ENCODE measurements at regions not wholly inside any gene's neighbourhood (a gene's known extent, or its start where the extent isn't known, plus 50 kb on each side); places are given as distances from the start of the nearest gene placed in this dataset.

- H3K4me3 Mint-ChIP-seq, result no peak overlapping the region
Measured at GRCh38 chr2:12910431-12910830, 193.7 kb downstream of the TRIB2 start.

GRCh38 chr2:12915787-12916186 is 199.1 kb downstream of the TRIB2 start:
- H3K79me2 ChIP-seq (replicated peaks; ENCODE audit: insufficient read depth), result no peaks in the 10 kb centered on the region
- H3K4me1 ChIP-seq (ENCODE audit: insufficient read depth), result no peaks in the 10 kb centered on the region
- ATAC-seq, result no peak
- no peaks in the 10 kb centered on the region for H3K27me3 ChIP-seq (ENCODE audit: insufficient read depth)
- DNase-seq (ENCODE audit: low spot score), result no peak
- 0 out of 3 replicates have a peak, but pooled peaks cover under 1% of the 10 kb centered on the region for H3K36me3 Mint-ChIP-seq (ENCODE audit: low read depth)
- no peak overlapping the region for H3K4me3 ChIP-seq
- peaks cover 2% of the 10 kb centered on the region for H3K27me3 Mint-ChIP-seq (ENCODE audit: insufficient read depth, low read depth, poor library complexity)
- H3K4me2 ChIP-seq, result no peak overlapping the region
- H3K4me1 Mint-ChIP-seq, result no peaks in the 10 kb centered on the region
- no peaks in the 10 kb centered on the region for H4K20me1 ChIP-seq (replicated peaks; ENCODE audit: insufficient read depth)
- H3K9me3 Mint-ChIP-seq, result 0 out of 3 replicates have a peak, but pooled peaks cover under 1% of the 10 kb centered on the region
- H2AFZ ChIP-seq, result no peak overlapping the region
- no peak overlapping the region for H3K4me3 Mint-ChIP-seq
- H3K27ac Mint-ChIP-seq, result no peak overlapping the region
- H3K9me2 ChIP-seq (ENCODE audit: insufficient read depth), result no peaks in the 10 kb centered on the region
- no peaks in the 10 kb centered on the region for H3F3A ChIP-seq (replicated peaks; ENCODE audit: low read depth)
- no peaks in the 10 kb centered on the region for H3K36me3 ChIP-seq (ENCODE audit: insufficient read depth)
- H3K27ac ChIP-seq (ENCODE audit: low read depth), result no peak overlapping the region
- TF ChIP-seq ZNF331 (CRISPR knock-in tag; IDR thresholded peaks at IDR 0.05; ENCODE audit: low read depth), result no peak
- no peak for TF ChIP-seq ZNF114 (CRISPR knock-in tag; IDR thresholded peaks at IDR 0.05)
- no peak for TF ChIP-seq ZNF462 (CRISPR knock-in tag; IDR thresholded peaks at IDR 0.05)
- TF ChIP-seq EZH2phosphoT487 (IDR thresholded peaks at IDR 0.05; ENCODE audit: unreplicated experiment), result no peak
- TF ChIP-seq, protein P1, sequence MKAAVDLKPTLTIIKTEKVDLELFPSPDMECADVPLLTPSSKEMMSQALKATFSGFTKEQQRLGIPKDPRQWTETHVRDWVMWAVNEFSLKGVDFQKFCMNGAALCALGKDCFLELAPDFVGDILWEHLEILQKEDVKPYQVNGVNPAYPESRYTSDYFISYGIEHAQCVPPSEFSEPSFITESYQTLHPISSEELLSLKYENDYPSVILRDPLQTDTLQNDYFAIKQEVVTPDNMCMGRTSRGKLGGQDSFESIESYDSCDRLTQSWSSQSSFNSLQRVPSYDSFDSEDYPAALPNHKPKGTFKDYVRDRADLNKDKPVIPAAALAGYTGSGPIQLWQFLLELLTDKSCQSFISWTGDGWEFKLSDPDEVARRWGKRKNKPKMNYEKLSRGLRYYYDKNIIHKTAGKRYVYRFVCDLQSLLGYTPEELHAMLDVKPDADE (IDR thresholded peaks at IDR 0.05), result no peak
- no peak for TF ChIP-seq STAT1 (IDR thresholded peaks at IDR 0.05; ENCODE audit: unreplicated experiment)
- TF ChIP-seq CREB1 (CRISPR knock-in tag; IDR thresholded peaks at IDR 0.05; ENCODE audit: low read depth), result no peak
- TF ChIP-seq, protein P2, sequence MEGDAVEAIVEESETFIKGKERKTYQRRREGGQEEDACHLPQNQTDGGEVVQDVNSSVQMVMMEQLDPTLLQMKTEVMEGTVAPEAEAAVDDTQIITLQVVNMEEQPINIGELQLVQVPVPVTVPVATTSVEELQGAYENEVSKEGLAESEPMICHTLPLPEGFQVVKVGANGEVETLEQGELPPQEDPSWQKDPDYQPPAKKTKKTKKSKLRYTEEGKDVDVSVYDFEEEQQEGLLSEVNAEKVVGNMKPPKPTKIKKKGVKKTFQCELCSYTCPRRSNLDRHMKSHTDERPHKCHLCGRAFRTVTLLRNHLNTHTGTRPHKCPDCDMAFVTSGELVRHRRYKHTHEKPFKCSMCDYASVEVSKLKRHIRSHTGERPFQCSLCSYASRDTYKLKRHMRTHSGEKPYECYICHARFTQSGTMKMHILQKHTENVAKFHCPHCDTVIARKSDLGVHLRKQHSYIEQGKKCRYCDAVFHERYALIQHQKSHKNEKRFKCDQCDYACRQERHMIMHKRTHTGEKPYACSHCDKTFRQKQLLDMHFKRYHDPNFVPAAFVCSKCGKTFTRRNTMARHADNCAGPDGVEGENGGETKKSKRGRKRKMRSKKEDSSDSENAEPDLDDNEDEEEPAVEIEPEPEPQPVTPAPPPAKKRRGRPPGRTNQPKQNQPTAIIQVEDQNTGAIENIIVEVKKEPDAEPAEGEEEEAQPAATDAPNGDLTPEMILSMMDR (conservative IDR thresholded peaks at IDR 0.05; ENCODE audit: low read depth in 2 of 2), result no peak

More at GRCh38 chr2:12910431-12910830, 193.7 kb downstream of the TRIB2 start:
- Histone ChIP-seq H3K9me2 (ENCODE audit: insufficient read depth) (no peaks in the 10 kb centered on the region), H4K20me1 (replicated peaks; ENCODE audit: insufficient read depth) (no peaks in the 10 kb centered on the region), H3K4me3 (no peak overlapping the region), H3K36me3 (ENCODE audit: insufficient read depth) (no peaks in the 10 kb centered on the region), H3K27ac (ENCODE audit: low read depth) (no peak overlapping the region), H3K4me1 (ENCODE audit: insufficient read depth) (no peaks in the 10 kb centered on the region), H3K79me2 (replicated peaks; ENCODE audit: insufficient read depth) (no peaks in the 10 kb centered on the region), H3F3A (replicated peaks; ENCODE audit: low read depth) (no peaks in the 10 kb centered on the region), H2AFZ (0 out of 2 replicates have a peak overlapping the region, but pooled peaks have one; percentile 48), H3K27me3 (ENCODE audit: insufficient read depth) (no peaks in the 10 kb centered on the region), H3K4me2 (no peak overlapping the region)
- Mint-ChIP-seq H3K27ac (no peak overlapping the region), H3K27me3 (ENCODE audit: insufficient read depth, low read depth, poor library complexity) (peaks cover 3% of the 10 kb centered on the region), H3K9me3 (0 out of 3 replicates have a peak, but pooled peaks cover 3% of the 10 kb centered on the region), H3K36me3 (ENCODE audit: low read depth) (peaks cover 6% of the 10 kb centered on the region; the same call in 2 of the 3 replicates), H3K4me1 (no peaks in the 10 kb centered on the region)
- TF ChIP-seq, protein P2 (conservative IDR thresholded peaks at IDR 0.05; ENCODE audit: low read depth in 2 of 2), result no peak
- no peak for TF ChIP-seq STAT1 (IDR thresholded peaks at IDR 0.05; ENCODE audit: unreplicated experiment)
- no peak for TF ChIP-seq POLR2AphosphoS5 (IDR thresholded peaks at IDR 0.05; ENCODE audit: low read depth)
- TF ChIP-seq ZNF114 (CRISPR knock-in tag; IDR thresholded peaks at IDR 0.05), result no peak
- ATAC-seq (no peak), DNase-seq (ENCODE audit: low spot score) (no peak)
